GM23248 (cell line): ENCODE measurements at regions not wholly inside any gene's neighbourhood (a gene's known extent, or its start where the extent isn't known, plus 50 kb on each side); places are given as distances from the start of the nearest gene placed in this dataset.

Experiments
- DNase-seq: peaks from one replicate; pipeline ENCODE4 v3.0.0-alpha.2; 2015
- H2AFZ ChIP-seq: fragments of 200-600 bp; sonication (generic); 2 replicates; pipeline ENCODE4 v1.6.1; 2016; ENCODE audit warnings: antibody characterized with exemption
- H3F3A ChIP-seq: fragments of 200-600 bp; sonication (generic); 2 replicates; pipeline ENCODE4 v1.6.1; 2016; ENCODE audit warnings: mild to moderate bottlenecking, antibody characterized with exemption, mixed run types; ENCODE audit not compliant: insufficient read depth
- H3K27ac ChIP-seq: fragments of 200-600 bp; sonication (generic); 2 replicates; pipeline ENCODE4 v1.5.1; 2016; ENCODE audit warnings: mild to moderate bottlenecking
- H3K27me3 ChIP-seq: fragments of 200-600 bp; sonication (generic); replicated peaks from 2 replicates; pipeline ENCODE4 v1.6.1; 2016; ENCODE audit warnings: mild to moderate bottlenecking; ENCODE audit not compliant: insufficient read depth
- H3K36me3 ChIP-seq: fragments of 200-600 bp; sonication (generic); 2 replicates; pipeline ENCODE4 v1.6.1; 2016; ENCODE audit warnings: low read depth, mild to moderate bottlenecking
- H3K4me1 ChIP-seq: fragments of 200-600 bp; sonication (generic); 2 replicates; pipeline ENCODE4 v1.6.1; 2016; ENCODE audit warnings: mild to moderate bottlenecking; ENCODE audit not compliant: insufficient read depth
- H3K4me2 ChIP-seq: fragments of 200-600 bp; sonication (generic); one replicate; pipeline ENCODE4 v1.6.1; 2016; ENCODE audit warnings: mild to moderate bottlenecking; ENCODE audit not compliant: unreplicated experiment
- H3K4me3 ChIP-seq: fragments of 200-600 bp; sonication (generic); 2 replicates; pipeline ENCODE4 v1.5.1; 2016; ENCODE audit warnings: mild to moderate bottlenecking
- H3K79me2 ChIP-seq: fragments of 200-600 bp; sonication (generic); 2 replicates; pipeline ENCODE4 v1.6.1; 2016; ENCODE audit warnings: mild to moderate bottlenecking; ENCODE audit not compliant: insufficient read depth
- H3K9ac ChIP-seq: fragments of 200-600 bp; sonication (generic); 2 replicates; pipeline ENCODE4 v1.6.1; 2016; ENCODE audit warnings: mild to moderate bottlenecking
- H3K9me2 ChIP-seq: fragments of 200-600 bp; sonication (generic); 2 replicates; pipeline ENCODE4 v1.6.1; 2016; ENCODE audit warnings: mixed run types, mild to moderate bottlenecking, moderate library complexity; ENCODE audit not compliant: insufficient read depth
- H3K9me3 ChIP-seq: fragments of 200-600 bp; sonication (generic); one replicate; pipeline ENCODE4 v1.6.1; 2017; ENCODE audit warnings: low read depth
- H4K20me1 ChIP-seq: fragments of 200-600 bp; sonication (generic); 2 replicates; pipeline ENCODE4 v1.6.0; 2016; ENCODE audit not compliant: insufficient read depth
- EZH2 ChIP-seq: fragments of 200-600 bp; sonication (generic); IDR thresholded peaks from 2 replicates; pipeline ENCODE4 v1.6.1; 2018; ENCODE audit warnings: antibody characterized with exemption, mild to moderate bottlenecking; ENCODE audit not compliant: insufficient read depth, poor library complexity, severe bottlenecking
- EZH2phosphoT487 ChIP-seq: fragments of 200-600 bp; sonication (generic); IDR thresholded peaks from 2 replicates; pipeline ENCODE4 v1.6.1; 2018; ENCODE audit warnings: antibody characterized with exemption, moderate library complexity, mild to moderate bottlenecking, low read depth; ENCODE audit not compliant: insufficient read depth
- WGBS, 2 experiments: methylation state at CpG; one replicate each; pipeline ENCODE4 v1.1.6; 2015 to 2017; ENCODE audit warnings: low lambda C conversion rate in 2 of 2, low coverage in 1 of 2; ENCODE audit errors: missing lambda C conversion rate in 2 of 2; 5-methylcytosine and 5-hydroxymethylcytosine counted together
- in situ Hi-C: fragments of 300-500 bp; cut with MboI; formaldehyde crosslinking; loops from 2 replicates; pipeline ENCODE4 v1.15.0; 2020

- H3K4me2 ChIP-seq = no peak overlapping the region
- no peak overlapping the region for H3K9ac ChIP-seq
Observed at GRCh38 chr18:75912829-75913228, 485.3 kb upstream of the SMIM21 start.

GRCh38 chr18:75904416-75904815 is 476.9 kb upstream of the SMIM21 start:
- no peaks in the 10 kb centered on the region for H4K20me1 ChIP-seq
- H3K9me2 ChIP-seq = no peaks in the 10 kb centered on the region
- no peak for DNase-seq
- H3K9me3 ChIP-seq = no peaks in the 10 kb centered on the region
- H2AFZ ChIP-seq = no peak overlapping the region
- in situ Hi-C loops = no loop called here
- no peaks in the 10 kb centered on the region for H3K79me2 ChIP-seq
- no peaks in the 10 kb centered on the region for H3K4me1 ChIP-seq
- TF ChIP-seq EZH2 (no peak), EZH2phosphoT487 (no peak)
- H3K27me3 ChIP-seq = no peaks in the 10 kb centered on the region
- H3K36me3 ChIP-seq = no peaks in the 10 kb centered on the region
- H3K27ac ChIP-seq = no peak overlapping the region
- no peak overlapping the region for H3K4me2 ChIP-seq
- no peak overlapping the region for H3K4me3 ChIP-seq
- WGBS, 2 experiments = 74 to 78% methylated on average over 15 of the region's 15 CpGs
- H3F3A ChIP-seq = no peaks in the 10 kb centered on the region
- H3K9ac ChIP-seq = no peak overlapping the region

More at GRCh38 chr18:75912829-75913228, 485.3 kb upstream of the SMIM21 start:
- 6% methylated on average over 2 of the region's 2 CpGs for WGBS, 2 experiments
- in situ Hi-C loops = no loop called here
- no peaks in the 10 kb centered on the region for H3K4me1 ChIP-seq
- no peaks in the 10 kb centered on the region for H3K9me3 ChIP-seq
- no peaks in the 10 kb centered on the region for H3K79me2 ChIP-seq
- DNase-seq = no peak
- H2AFZ ChIP-seq = no peak overlapping the region
- H3F3A ChIP-seq = no peaks in the 10 kb centered on the region
- H3K36me3 ChIP-seq = no peaks in the 10 kb centered on the region
- H3K27ac ChIP-seq = no peak overlapping the region
- no peak overlapping the region for H3K4me3 ChIP-seq
- no peaks in the 10 kb centered on the region for H4K20me1 ChIP-seq
- H3K27me3 ChIP-seq = peaks cover 5% of the 10 kb centered on the region; the same call in 1 of the 2 replicates
- TF ChIP-seq EZH2 (no peak), EZH2phosphoT487 (no peak)
- no peaks in the 10 kb centered on the region for H3K9me2 ChIP-seq

GRCh38 chr18:75898651-75899050 is 471.1 kb upstream of the SMIM21 start:
- no peak overlapping the region for H3K27ac ChIP-seq

GRCh38 chr18:75897386-75897785 is 469.9 kb upstream of the SMIM21 start:
- no peaks in the 10 kb centered on the region for H4K20me1 ChIP-seq
- no peaks in the 10 kb centered on the region for H3K9me3 ChIP-seq
- H3F3A ChIP-seq = no peaks in the 10 kb centered on the region
- no peak overlapping the region for H3K27ac ChIP-seq
- H3K9ac ChIP-seq = no peak overlapping the region
- no peak overlapping the region for H2AFZ ChIP-seq
- no peaks in the 10 kb centered on the region for H3K27me3 ChIP-seq
- no peaks in the 10 kb centered on the region for H3K36me3 ChIP-seq
- TF ChIP-seq EZH2phosphoT487 (no peak), EZH2 (no peak)
- no peak for DNase-seq
- no peak overlapping the region for H3K4me2 ChIP-seq
- H3K4me1 ChIP-seq = no peaks in the 10 kb centered on the region
- no peaks in the 10 kb centered on the region for H3K79me2 ChIP-seq
- in situ Hi-C loops = no loop called here
- WGBS, 2 experiments = 56 to 67% methylated on average over 7 of the region's 7 CpGs
- no peak overlapping the region for H3K4me3 ChIP-seq
- no peaks in the 10 kb centered on the region for H3K9me2 ChIP-seq

More at GRCh38 chr18:75898651-75899050, 471.1 kb upstream of the SMIM21 start:
- no peak for DNase-seq
- TF ChIP-seq EZH2phosphoT487 (no peak), EZH2 (no peak)
- Histone ChIP-seq H3F3A (no peaks in the 10 kb centered on the region), H3K27me3 (no peaks in the 10 kb centered on the region), H3K9ac (no peak overlapping the region), H3K9me2 (no peaks in the 10 kb centered on the region), H3K4me2 (no peak overlapping the region), H3K9me3 (no peaks in the 10 kb centered on the region), H4K20me1 (no peaks in the 10 kb centered on the region), H3K4me1 (no peaks in the 10 kb centered on the region), H3K4me3 (no peak overlapping the region), H2AFZ (no peak overlapping the region), H3K36me3 (no peaks in the 10 kb centered on the region), H3K79me2 (no peaks in the 10 kb centered on the region)
- in situ Hi-C loops = no loop called here
- 1 to 4% methylated on average over 4 of the region's 4 CpGs for WGBS, 2 experiments

- no peak overlapping the region for H3K4me2 ChIP-seq
- 19 to 20% methylated on average over 5 of the region's 5 CpGs for WGBS, 2 experiments
- no peak overlapping the region for H3K9ac ChIP-seq
- H3K4me3 ChIP-seq = no peak overlapping the region
- H3K27me3 ChIP-seq = no peaks in the 10 kb centered on the region
- no peaks in the 10 kb centered on the region for H3K9me3 ChIP-seq
- H3K4me1 ChIP-seq = no peaks in the 10 kb centered on the region
- H2AFZ ChIP-seq = no peak overlapping the region
- H3K27ac ChIP-seq = no peak overlapping the region
- no peaks in the 10 kb centered on the region for H3K9me2 ChIP-seq
- no peaks in the 10 kb centered on the region for H4K20me1 ChIP-seq
- TF ChIP-seq EZH2 = no peak
- TF ChIP-seq EZH2phosphoT487 = no peak
- in situ Hi-C loops = no loop called here
- H3K36me3 ChIP-seq = no peaks in the 10 kb centered on the region
- DNase-seq = no peak
- no peaks in the 10 kb centered on the region for H3K79me2 ChIP-seq
- no peaks in the 10 kb centered on the region for H3F3A ChIP-seq
Observed at GRCh38 chr18:75896865-75897264, 469.4 kb upstream of the SMIM21 start.
